Islet of Langerhans (tissue), 1 donor: ENCODE measurements at regions not wholly inside any gene's neighbourhood (a gene's known extent, or its start where the extent isn't known, plus 50 kb on each side); places are given as distances from the start of the nearest gene placed in this dataset.
"Not testable (repeated sequence)": the region's sequence is repeated elsewhere in the genome, so short reads cannot be mapped to it uniquely, and the experiment has no call there.

Source experiments
- FAIRE-seq: peaks from one replicate; lab custom pipeline; 2011; peaks lifted over from hg19 to GRCh38; lab: Jason Lieb, UNC

GRCh38 chr6:150770637-150771036 is 94.9 kb upstream of the MTHFD1L start:
- FAIRE-seq = no peak

GRCh38 chr6:150773969-150774368 is 91.5 kb upstream of the MTHFD1L start:
- FAIRE-seq = no peak

GRCh38 chr6:150775415-150776203 is 89.9 kb upstream of the MTHFD1L start:
- FAIRE-seq = no peak

- FAIRE-seq = no peak
Observed at GRCh38 chr6:150777736-150778135, 87.8 kb upstream of the MTHFD1L start.

- FAIRE-seq = no peak
Observed at GRCh38 chr6:150783813-150784212, 81.7 kb upstream of the MTHFD1L start.

- FAIRE-seq = no peak
Observed at GRCh38 chr6:150787429-150787828, 78.1 kb upstream of the MTHFD1L start.

GRCh38 chr6:150788089-150788488 is 77.4 kb upstream of the MTHFD1L start:
- FAIRE-seq = no peak

GRCh38 chr6:150789906-150790305 is 75.6 kb upstream of the MTHFD1L start:
- not testable (repeated sequence) for FAIRE-seq

GRCh38 chr6:150791717-150792116 is 73.8 kb upstream of the MTHFD1L start:
- no peak for FAIRE-seq

GRCh38 chr6:150797949-150798348 is 67.6 kb upstream of the MTHFD1L start:
- no peak for FAIRE-seq

- no peak for FAIRE-seq
Observed at GRCh38 chr6:150799276-150799805, 66.2 kb upstream of the MTHFD1L start.

- FAIRE-seq = no peak
Observed at GRCh38 chr6:150800674-150801314, 64.7 kb upstream of the MTHFD1L start.

GRCh38 chr6:150806790-150807189 is 58.7 kb upstream of the MTHFD1L start:
- no peak for FAIRE-seq

GRCh38 chr6:150813319-150813992 is 52.0 kb upstream of the MTHFD1L start:
- FAIRE-seq = no peak

- no peak for FAIRE-seq
Observed at GRCh38 chr6:150813993-150814359, 51.5 kb upstream of the MTHFD1L start.
